Activated CD4-positive, alpha-beta T cell treated with anti-CD3 and anti-CD28 coated beads for 48 hours (primary cell): ENCODE measurements at regions not wholly inside any gene's neighbourhood (a gene's known extent, or its start where the extent isn't known, plus 50 kb on each side); places are given as distances from the start of the nearest gene placed in this dataset.

Experiments
- DNase-seq: peaks from one replicate; pipeline ENCODE4 v3.0.0-alpha.2; 2020

- DNase-seq = no peak
Observed at GRCh38 chr4:160808174-160808573, 1355.6 kb downstream of the FSTL5 start.

GRCh38 chr4:160809576-160809975 lies 1354.2 kb downstream of the FSTL5 start:
- no peak for DNase-seq

GRCh38 chr4:160810424-160810823 lies 1353.4 kb downstream of the FSTL5 start:
- DNase-seq = no peak

GRCh38 chr4:160810941-160811340 lies 1352.9 kb downstream of the FSTL5 start:
- DNase-seq = no peak

GRCh38 chr4:160811956-160812355 lies 1351.8 kb downstream of the FSTL5 start:
- DNase-seq = no peak

- no peak for DNase-seq
Observed at GRCh38 chr4:160814726-160815125, 1349.1 kb downstream of the FSTL5 start.

GRCh38 chr4:160818571-160818970 lies 1345.2 kb downstream of the FSTL5 start:
- DNase-seq = no peak

- no peak for DNase-seq
Observed at GRCh38 chr4:160819791-160820190, 1344.0 kb downstream of the FSTL5 start.

- no peak for DNase-seq
Observed at GRCh38 chr4:160824481-160824880, 1339.3 kb downstream of the FSTL5 start.

GRCh38 chr4:160825644-160826338 lies 1338.0 kb downstream of the FSTL5 start:
- no peak for DNase-seq

- no peak for DNase-seq
Observed at GRCh38 chr4:160826339-160826679, 1337.5 kb downstream of the FSTL5 start.

- no peak for DNase-seq
Observed at GRCh38 chr4:160831165-160831922, 1332.5 kb downstream of the FSTL5 start.

GRCh38 chr4:160835789-160836188 lies 1328.0 kb downstream of the FSTL5 start:
- DNase-seq = no peak

- no peak for DNase-seq
Observed at GRCh38 chr4:160836431-160836830, 1327.4 kb downstream of the FSTL5 start.

- no peak for DNase-seq
Observed at GRCh38 chr4:160846121-160846520, 1317.7 kb downstream of the FSTL5 start.

GRCh38 chr4:160847228-160847627 lies 1316.6 kb downstream of the FSTL5 start:
- no peak for DNase-seq

- no peak for DNase-seq
Observed at GRCh38 chr4:160848489-160848888, 1315.3 kb downstream of the FSTL5 start.

GRCh38 chr4:160848901-160849760 lies 1314.7 kb downstream of the FSTL5 start:
- no peak for DNase-seq

GRCh38 chr4:160864253-160864652 lies 1299.5 kb downstream of the FSTL5 start:
- DNase-seq = no peak

GRCh38 chr4:160869899-160870298 lies 1293.9 kb downstream of the FSTL5 start:
- DNase-seq = no peak

- no peak for DNase-seq
Observed at GRCh38 chr4:160872491-160872890, 1291.3 kb downstream of the FSTL5 start.

- no peak for DNase-seq
Observed at GRCh38 chr4:160877087-160877790, 1286.6 kb downstream of the FSTL5 start.

- no peak for DNase-seq
Observed at GRCh38 chr4:160880180-160880579, 1283.6 kb downstream of the FSTL5 start.
